GM12878 (cell line): ENCODE measurements at regions not wholly inside any gene's neighbourhood (a gene's known extent, or its start where the extent isn't known, plus 50 kb on each side); places are given as distances from the start of the nearest gene placed in this dataset.

Source experiments
- ATAC-seq: fragments of 200-7000 bp; cut with Tn5 transposase; 3 replicates; pipeline ENCODE4 v1.9.1; 2020; ENCODE audit warnings: mild to moderate bottlenecking, moderate library complexity
- BruUV-seq: library from RNA; stranded (reverse); fragments of 400-500 nt; replicated peaks from 2 replicates; lab custom pipeline; 2021; lab: Mats Ljungman, UMichigan
- CTCF ChIA-PET: fragments of 300-600 bp; sonication (Branson Sonifier 250); formaldehyde crosslinking; extraction: SDS; loops from one replicate; lab custom pipeline; 2021; ENCODE audit warnings: inconsistent platforms; lab: Yijun Ruan, JAX
- POLR2A ChIA-PET: fragments of 350-600 bp; formaldehyde crosslinking; extraction: SDS; loops from one replicate; lab custom pipeline; 2021; ENCODE audit warnings: inconsistent platforms; lab: Charles Lee
- RAD21 ChIA-PET: fragments of 300-600 bp; sonication (Branson Sonifier 250); formaldehyde crosslinking; loops from one replicate; lab custom pipeline; 2023; ENCODE audit warnings: antibody characterized with exemption; ENCODE audit not compliant: unreplicated experiment; lab: Charles Lee
- SMC1A ChIA-PET: fragments of 300-600 bp; sonication (Branson Sonifier 250); formaldehyde crosslinking; loops from one replicate; lab custom pipeline; 2023; ENCODE audit not compliant: unreplicated experiment, uncharacterized antibody; lab: Charles Lee
- DNase-seq: peaks from one replicate; pipeline ENCODE4 v3.0.0-alpha.2; 2011; ENCODE audit warnings: low read depth, low spot score
- FAIRE-seq: peaks from 3 replicates; lab custom pipeline; 2011; peaks lifted over from hg19 to GRCh38; lab: Jason Lieb, UNC
- H2AFZ ChIP-seq: 2 replicates; pipeline ENCODE4 v1.6.0; 2011; ENCODE audit warnings: low read depth, low read length, control low read depth; ENCODE audit not compliant: control insufficient read depth
- H3K27ac ChIP-seq: 2 replicates; pipeline ENCODE4 v1.5.1; 2011; ENCODE audit warnings: control low read depth; ENCODE audit not compliant: control insufficient read depth, insufficient read depth
- H3K27me3 ChIP-seq, 2 experiments: replicated peaks in 1 of 2; 2 replicates each; pipeline versions ENCODE4 v1.6.0 to v1.6.1; 2011; ENCODE audit warnings: low read length in 1 of 2; ENCODE audit not compliant: control insufficient read depth in 2 of 2, insufficient read depth in 2 of 2
- H3K36me3 ChIP-seq, 2 experiments: 2 replicates each; pipeline ENCODE4 v1.5.1; 2011; ENCODE audit warnings: low read length in 1 of 2; ENCODE audit not compliant: control insufficient read depth in 2 of 2, insufficient read depth in 2 of 2
- H3K4me1 ChIP-seq: 2 replicates; pipeline ENCODE4 v1.6.1; 2011; ENCODE audit warnings: mild to moderate bottlenecking, low read length, moderate library complexity, mixed read lengths; ENCODE audit not compliant: control insufficient read depth, insufficient read depth
- H3K4me2 ChIP-seq: 2 replicates; pipeline ENCODE4 v1.6.0; 2011; ENCODE audit warnings: control low read depth; ENCODE audit not compliant: control insufficient read depth, insufficient read depth
- H3K4me3 ChIP-seq: fragments of 200-600 bp; sonication (generic); 2 replicates; pipeline ENCODE4 v1.5.1; 2016
- H3K79me2 ChIP-seq: 2 replicates; pipeline ENCODE4 v1.6.0; 2011; ENCODE audit warnings: low read length; ENCODE audit not compliant: control insufficient read depth, insufficient read depth
- H3K9ac ChIP-seq: 2 replicates; pipeline ENCODE4 v1.8.0; 2011; ENCODE audit warnings: low read length, control low read depth, mixed read lengths; ENCODE audit not compliant: control insufficient read depth, insufficient read depth
- H3K9me3 ChIP-seq: replicated peaks from 3 replicates; pipeline ENCODE4 v1.5.1; 2011; ENCODE audit warnings: mild to moderate bottlenecking, low read length; ENCODE audit not compliant: control insufficient read depth, insufficient read depth
- H4K20me1 ChIP-seq: 2 replicates; pipeline ENCODE4 v1.6.0; 2011; ENCODE audit not compliant: control insufficient read depth, insufficient read depth
- ASH2L ChIP-seq: fragments of 300-600, 200-600 bp; sonication (generic); IDR thresholded peaks from 2 replicates; pipeline ENCODE4 v1.6.1; 2017; ENCODE audit warnings: low read depth, mild to moderate bottlenecking, borderline replicate concordance
- CBX5 ChIP-seq: sonication (generic); IDR thresholded peaks from 2 replicates; pipeline ENCODE4 v1.6.1; 2016; ENCODE audit warnings: low read depth, moderate library complexity, mild to moderate bottlenecking, inconsistent platforms
- GATAD2B ChIP-seq: fragments of 450-650 bp; conservative IDR thresholded peaks from 2 replicates; pipeline ENCODE4 v1.6.1; 2017; ENCODE audit warnings: low read depth, mild to moderate bottlenecking, moderate library complexity
- HDAC6 ChIP-seq: fragments of 200-600 bp; sonication (generic); IDR thresholded peaks from one replicate; pipeline ENCODE4 v1.8.0; 2017; ENCODE audit warnings: antibody characterized with exemption; ENCODE audit not compliant: unreplicated experiment
- HDGF ChIP-seq: fragments of 450-650 bp; IDR thresholded peaks from 2 replicates; pipeline ENCODE4 v1.6.1; 2016; ENCODE audit warnings: antibody characterized with exemption
- IKZF1 ChIP-seq: fragments of 450-650 bp; conservative IDR thresholded peaks from 2 replicates; pipeline ENCODE4 v1.6.1; 2017; ENCODE audit warnings: antibody characterized with exemption, mild to moderate bottlenecking
- JUNB ChIP-seq: IDR thresholded peaks from 2 replicates; pipeline ENCODE4 v1.6.1; 2016; ENCODE audit warnings: antibody characterized with exemption, mild to moderate bottlenecking
- LARP7 ChIP-seq: fragments of 450-650 bp; IDR thresholded peaks from 2 replicates; pipeline ENCODE4 v1.6.1; 2017; ENCODE audit warnings: mild to moderate bottlenecking
- RCOR1 ChIP-seq: conservative IDR thresholded peaks from 2 replicates; pipeline ENCODE4 v1.6.1; 2012; ENCODE audit warnings: low read depth, low read length, improper control_type of control experiment
- RELA ChIP-seq: fragments of 450-650 bp; IDR thresholded peaks from 2 replicates; pipeline ENCODE4 v1.8.0; 2014; ENCODE audit warnings: borderline replicate concordance; ENCODE audit not compliant: partially characterized antibody
- RUNX3 ChIP-seq: IDR thresholded peaks from 2 replicates; pipeline ENCODE4 v1.6.1; 2012; ENCODE audit warnings: low read length, inconsistent platforms
- TBL1XR1 ChIP-seq: IDR thresholded peaks from 2 replicates; pipeline ENCODE4 v1.6.1; 2012; ENCODE audit warnings: low read depth, low read length, improper control_type of control experiment
- WGBS: methylation state at CpG from one replicate; pipeline ENCODE4 v1.1.6; 2016; ENCODE audit warnings: low lambda C conversion rate; ENCODE audit not compliant: insufficient replicate concordance, insufficient coverage; ENCODE audit errors: missing lambda C conversion rate; 5-methylcytosine and 5-hydroxymethylcytosine counted together
- in situ Hi-C: fragments of 300-500 bp; cut with MboI; formaldehyde crosslinking; loops from 9 replicates; pipeline ENCODE4 v1.14.3; 2018; ENCODE audit warnings: mixed read lengths
- intact Hi-C: fragments of 100-400 bp; cut with micrococcal nuclease; formaldehyde crosslinking; loops from one replicate; pipeline ENCODE4 v1.14.2; 2022; ENCODE audit not compliant: unreplicated experiment
- TF ChIP-seq, protein P1 (sequence below): fragments of 450-650 bp; formaldehyde crosslinking; IDR thresholded peaks from 2 replicates; pipeline ENCODE4 v1.5.0; 2022; ENCODE audit warnings: mild to moderate bottlenecking, missing genetic modification characterization

DNA sequence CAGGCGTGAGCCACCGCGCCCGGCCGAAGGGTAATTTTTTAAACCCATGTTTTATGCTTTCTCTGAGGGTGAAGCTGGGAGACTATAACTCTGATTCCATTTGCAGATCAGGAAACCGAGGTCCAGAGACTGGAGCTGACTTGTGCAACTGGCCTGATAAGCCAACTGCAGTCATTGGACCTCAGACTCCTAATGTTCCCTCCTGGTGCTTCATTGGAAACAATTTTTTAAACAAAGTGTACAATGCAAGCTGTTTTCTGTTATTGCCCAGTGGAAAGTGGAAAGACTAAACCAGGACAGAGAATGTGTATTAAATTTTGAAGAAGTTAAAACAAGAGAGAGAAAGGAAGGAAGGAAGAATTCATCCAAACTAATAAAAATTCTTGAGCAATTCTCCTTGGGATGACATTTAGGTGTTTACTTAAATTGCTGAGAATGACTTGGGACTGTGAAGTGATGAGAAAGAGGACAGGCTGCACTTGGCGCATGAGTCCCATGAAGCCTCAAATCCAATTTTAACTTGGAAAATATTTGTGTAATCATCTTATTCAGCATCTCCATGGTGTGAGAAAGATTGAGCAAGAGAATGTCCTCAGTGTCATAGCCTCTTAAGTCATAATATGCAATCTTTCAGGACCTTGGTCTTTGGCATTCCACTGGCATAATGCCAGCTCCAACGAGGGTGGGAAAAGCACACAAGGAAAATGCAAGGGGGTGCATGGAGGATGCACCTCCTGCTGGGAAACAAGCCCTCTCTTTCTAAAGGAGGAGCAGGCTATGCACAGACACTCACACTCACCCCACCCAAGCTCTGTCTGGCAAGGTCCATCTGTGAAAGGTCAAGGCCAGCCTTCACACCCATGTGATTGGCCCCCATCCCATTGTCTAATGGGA is 342.0 kb downstream of the SIPA1L2 start (continued):
- TF ChIP-seq, protein P1, sequence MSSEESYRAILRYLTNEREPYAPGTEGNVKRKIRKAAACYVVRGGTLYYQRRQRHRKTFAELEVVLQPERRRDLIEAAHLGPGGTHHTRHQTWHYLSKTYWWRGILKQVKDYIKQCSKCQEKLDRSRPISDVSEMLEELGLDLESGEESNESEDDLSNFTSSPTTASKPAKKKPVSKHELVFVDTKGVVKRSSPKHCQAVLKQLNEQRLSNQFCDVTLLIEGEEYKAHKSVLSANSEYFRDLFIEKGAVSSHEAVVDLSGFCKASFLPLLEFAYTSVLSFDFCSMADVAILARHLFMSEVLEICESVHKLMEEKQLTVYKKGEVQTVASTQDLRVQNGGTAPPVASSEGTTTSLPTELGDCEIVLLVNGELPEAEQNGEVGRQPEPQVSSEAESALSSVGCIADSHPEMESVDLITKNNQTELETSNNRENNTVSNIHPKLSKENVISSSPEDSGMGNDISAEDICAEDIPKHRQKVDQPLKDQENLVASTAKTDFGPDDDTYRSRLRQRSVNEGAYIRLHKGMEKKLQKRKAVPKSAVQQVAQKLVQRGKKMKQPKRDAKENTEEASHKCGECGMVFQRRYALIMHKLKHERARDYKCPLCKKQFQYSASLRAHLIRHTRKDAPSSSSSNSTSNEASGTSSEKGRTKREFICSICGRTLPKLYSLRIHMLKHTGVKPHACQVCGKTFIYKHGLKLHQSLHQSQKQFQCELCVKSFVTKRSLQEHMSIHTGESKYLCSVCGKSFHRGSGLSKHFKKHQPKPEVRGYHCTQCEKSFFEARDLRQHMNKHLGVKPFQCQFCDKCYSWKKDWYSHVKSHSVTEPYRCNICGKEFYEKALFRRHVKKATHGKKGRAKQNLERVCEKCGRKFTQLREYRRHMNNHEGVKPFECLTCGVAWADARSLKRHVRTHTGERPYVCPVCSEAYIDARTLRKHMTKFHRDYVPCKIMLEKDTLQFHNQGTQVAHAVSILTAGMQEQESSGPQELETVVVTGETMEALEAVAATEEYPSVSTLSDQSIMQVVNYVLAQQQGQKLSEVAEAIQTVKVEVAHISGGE (CRISPR knock-in tag) = no peak

- ChIA-PET SMC1A (no interaction called here), RAD21 (no interaction called here), POLR2A (no interaction called here), CTCF (no interaction called here)
- intact Hi-C loops (no loop called here), in situ Hi-C loops (no loop called here)
- FAIRE-seq (no peak), DNase-seq (no peak), ATAC-seq (no peak)
- Histone ChIP-seq H4K20me1 (no peaks in the 10 kb centered on the region), H3K36me3 (no peaks in the 10 kb centered on the region), H3K79me2 (no peaks in the 10 kb centered on the region), H3K4me1 (no peaks in the 10 kb centered on the region), H3K9ac (no peak overlapping the region), H3K27me3 (no peaks in the 10 kb centered on the region), H3K9me3 (no peaks in the 10 kb centered on the region), H3K4me2 (no peak overlapping the region), H3K27ac (no peak overlapping the region), H2AFZ (no peak overlapping the region), H3K4me3 (no peak overlapping the region)
- TF ChIP-seq HDGF (no peak), RUNX3 (no peak), JUNB (no peak), LARP7 (no peak), RCOR1 (no peak), IKZF1 (no peak), ASH2L (no peak), RELA (no peak), TBL1XR1 (no peak), HDAC6 (no peak), CBX5 (no peak), GATAD2B (no peak)
- no TSS peak for BruUV-seq
- WGBS = 37% methylated on average over 6 of the region's 6 CpGs
Observed at GRCh38 chr1:232285138-232285537, 344.8 kb downstream of the SIPA1L2 start.
